Fibroblast of skin of back (primary cell): ENCODE measurements at regions not wholly inside any gene's neighbourhood (a gene's known extent, or its start where the extent isn't known, plus 50 kb on each side); places are given as distances from the start of the nearest gene placed in this dataset.

ENCODE experiments used
- DNase-seq: peaks from one replicate; pipeline ENCODE4 v3.0.0-alpha.2; 2013

DNA sequence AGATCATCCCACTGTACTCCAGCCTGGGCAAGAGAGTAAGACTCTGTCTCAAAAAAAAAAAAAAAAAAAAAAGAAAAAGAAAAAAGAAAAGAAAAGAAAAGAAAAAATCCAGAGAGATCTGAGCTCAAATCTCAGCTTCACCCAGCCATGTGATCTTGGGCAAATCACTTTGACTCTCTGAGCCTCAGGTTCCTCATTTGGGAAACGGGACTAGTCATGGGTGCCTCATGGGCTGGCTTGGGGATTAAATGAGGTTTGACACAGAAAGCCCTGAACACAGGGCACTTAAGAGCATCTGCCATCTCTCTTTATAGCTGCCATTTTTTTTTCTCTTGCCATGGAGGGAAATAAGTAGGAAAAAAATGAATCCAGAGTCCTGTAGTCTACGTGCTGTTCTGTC lies 86.2 kb upstream of the MYL2 start:
- no peak for DNase-seq

DNA sequence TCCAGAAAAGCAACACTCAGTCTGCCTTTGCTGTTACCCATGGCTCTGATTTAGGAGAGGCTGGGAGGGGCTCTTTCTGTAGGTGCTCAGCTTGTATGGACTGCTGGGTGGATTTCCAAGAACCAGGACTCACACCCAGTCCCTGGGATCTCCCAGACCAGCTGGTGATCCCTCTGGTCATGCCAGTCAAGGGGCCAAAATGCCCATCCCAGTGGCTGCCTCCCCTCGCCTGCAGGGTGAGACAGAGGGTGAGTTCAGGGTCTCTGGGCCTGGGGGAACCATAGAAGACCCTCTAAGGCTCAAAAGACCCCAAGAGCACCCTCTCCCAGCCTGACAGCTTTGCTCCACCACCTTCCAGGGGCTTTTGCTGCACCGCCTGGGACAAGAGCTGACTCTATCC lies 78.6 kb upstream of the MYL2 start:
- DNase-seq, result no peak

GRCh38 chr12:110998165-110998564 lies 77.8 kb upstream of the MYL2 start:
- no peak for DNase-seq

- no peak for DNase-seq
These were observed 76.0 kb upstream of the MYL2 start for GRCh38 chr12:110996415-110996814.

- DNase-seq, result no peak
These were observed 75.2 kb upstream of the MYL2 start for GRCh38 chr12:110995615-110996014.

DNA sequence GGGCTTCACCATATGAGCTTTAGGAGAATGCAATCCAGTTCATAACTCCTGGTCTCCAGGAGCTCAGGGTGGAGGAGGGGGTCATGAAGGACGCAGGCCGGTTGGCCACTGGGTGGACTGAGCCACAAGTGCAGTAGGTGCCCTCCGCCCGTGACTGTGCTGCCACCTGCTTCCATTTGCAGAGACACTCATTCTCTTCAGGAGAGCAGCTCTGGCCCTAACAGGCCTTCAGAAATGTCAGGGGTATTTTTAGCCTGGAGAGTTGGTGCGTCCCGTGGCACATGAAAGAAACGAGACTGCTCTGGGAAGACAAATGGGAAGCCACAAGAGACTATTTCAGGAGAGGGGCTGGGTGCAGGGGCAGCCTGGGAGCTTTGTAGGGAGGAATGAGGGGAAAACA lies 74.6 kb upstream of the MYL2 start:
- no peak for DNase-seq

DNA sequence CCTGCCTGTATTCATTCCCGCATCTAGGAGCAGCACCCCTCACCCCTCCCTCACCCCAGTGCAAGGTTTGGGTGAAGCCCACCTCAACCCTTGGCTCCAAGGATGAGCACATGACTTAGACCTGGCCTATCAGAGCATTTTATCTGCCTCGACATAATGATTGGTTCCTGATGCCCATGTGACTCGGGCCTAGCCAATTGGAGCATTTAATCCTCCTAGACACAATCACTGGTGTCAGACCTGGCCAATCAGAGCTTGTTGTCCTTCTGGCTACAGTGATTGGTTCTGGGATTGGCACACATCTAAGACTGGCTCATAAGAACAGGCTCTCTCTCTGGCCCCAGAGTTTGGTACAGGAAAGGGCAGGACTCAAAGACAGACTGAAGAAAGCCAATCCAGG lies 73.1 kb upstream of the MYL2 start:
- no peak for DNase-seq

- DNase-seq, result no peak
These were observed 72.5 kb upstream of the MYL2 start for GRCh38 chr12:110992909-110993308.

- DNase-seq, result no peak
These were observed 63.4 kb upstream of the MYL2 start for GRCh38 chr12:110983811-110984210.

- no peak for DNase-seq
These were observed 52.5 kb upstream of the MYL2 start for GRCh38 chr12:110972866-110973265.

DNA sequence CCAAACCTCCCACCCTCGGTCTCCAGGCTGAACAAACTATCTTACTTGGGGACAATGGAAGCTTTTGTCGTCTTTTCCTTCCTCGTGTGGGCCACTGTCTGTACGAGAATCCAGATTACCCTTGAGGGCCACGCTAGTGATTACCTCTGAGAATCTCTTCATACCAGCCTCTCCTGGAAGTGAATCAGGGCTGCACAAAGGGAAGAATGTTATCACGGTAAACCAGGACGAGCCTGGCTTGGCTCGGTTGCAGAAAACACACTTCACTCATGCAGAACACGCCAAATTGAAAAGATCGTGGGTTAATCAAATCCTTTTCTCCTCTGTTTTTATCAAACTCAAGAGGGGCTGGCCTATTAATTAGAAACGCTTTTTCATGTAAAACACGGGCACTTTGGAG lies 51.6 kb upstream of the MYL2 start:
- no peak for DNase-seq

- no peak for DNase-seq
These were observed 51.0 kb upstream of the MYL2 start for GRCh38 chr12:110971189-110971920.
